GM12864 (cell line): ENCODE measurements at regions not wholly inside any gene's neighbourhood (a gene's known extent, or its start where the extent isn't known, plus 50 kb on each side); places are given as distances from the start of the nearest gene placed in this dataset.
"Not testable (repeated sequence)": the region's sequence is repeated elsewhere in the genome, so short reads cannot be mapped to it uniquely, and the experiment has no call there.

Experiments
- DNase-seq: peaks from one replicate; pipeline ENCODE4 v3.0.0-alpha.2; 2011; ENCODE audit warnings: low read depth
- H3K4me3 ChIP-seq: 2 replicates; pipeline ENCODE4 v1.5.1; 2011; ENCODE audit warnings: mild to moderate bottlenecking, low read depth, low read length, control low read depth
- TF ChIP-seq, protein P1 (sequence below): IDR thresholded peaks from 2 replicates; pipeline ENCODE4 v1.5.1; 2011; ENCODE audit warnings: low read depth, mild to moderate bottlenecking, moderate library complexity, low read length, control low read depth, inconsistent platforms; ENCODE audit errors: missing control alignments

- no peak for DNase-seq
- no peak overlapping the region for H3K4me3 ChIP-seq
- TF ChIP-seq, protein P1, sequence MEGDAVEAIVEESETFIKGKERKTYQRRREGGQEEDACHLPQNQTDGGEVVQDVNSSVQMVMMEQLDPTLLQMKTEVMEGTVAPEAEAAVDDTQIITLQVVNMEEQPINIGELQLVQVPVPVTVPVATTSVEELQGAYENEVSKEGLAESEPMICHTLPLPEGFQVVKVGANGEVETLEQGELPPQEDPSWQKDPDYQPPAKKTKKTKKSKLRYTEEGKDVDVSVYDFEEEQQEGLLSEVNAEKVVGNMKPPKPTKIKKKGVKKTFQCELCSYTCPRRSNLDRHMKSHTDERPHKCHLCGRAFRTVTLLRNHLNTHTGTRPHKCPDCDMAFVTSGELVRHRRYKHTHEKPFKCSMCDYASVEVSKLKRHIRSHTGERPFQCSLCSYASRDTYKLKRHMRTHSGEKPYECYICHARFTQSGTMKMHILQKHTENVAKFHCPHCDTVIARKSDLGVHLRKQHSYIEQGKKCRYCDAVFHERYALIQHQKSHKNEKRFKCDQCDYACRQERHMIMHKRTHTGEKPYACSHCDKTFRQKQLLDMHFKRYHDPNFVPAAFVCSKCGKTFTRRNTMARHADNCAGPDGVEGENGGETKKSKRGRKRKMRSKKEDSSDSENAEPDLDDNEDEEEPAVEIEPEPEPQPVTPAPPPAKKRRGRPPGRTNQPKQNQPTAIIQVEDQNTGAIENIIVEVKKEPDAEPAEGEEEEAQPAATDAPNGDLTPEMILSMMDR, result no peak
Observed at GRCh38 chr20:22523128-22523498, 61.3 kb downstream of the FOXA2 start.

GRCh38 chr20:22522701-22523100 lies 61.7 kb downstream of the FOXA2 start:
- H3K4me3 ChIP-seq, result no peak overlapping the region
- no peak for DNase-seq
- TF ChIP-seq, protein P1, result no peak

DNA sequence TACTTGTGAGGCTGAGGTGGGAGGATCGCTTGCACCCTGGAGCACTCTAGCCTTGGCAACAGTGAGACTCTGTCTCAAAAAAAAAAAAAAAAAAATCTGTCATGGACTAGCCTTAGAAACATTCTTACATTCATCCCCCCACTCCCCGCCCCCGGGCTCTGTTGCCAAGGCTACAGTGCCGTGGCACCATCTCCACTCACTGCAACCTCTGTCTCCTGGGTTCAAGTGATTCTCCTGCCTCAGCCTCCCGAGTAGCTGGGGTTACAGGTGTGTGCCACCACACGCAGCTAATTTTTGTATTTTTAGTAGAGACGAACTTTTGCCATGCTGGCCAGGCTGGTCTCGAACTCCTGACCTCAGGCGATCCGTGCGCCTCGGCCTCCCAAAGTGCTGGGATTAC lies 62.4 kb downstream of the FOXA2 start:
- not testable (repeated sequence) for H3K4me3 ChIP-seq, DNase-seq

DNA sequence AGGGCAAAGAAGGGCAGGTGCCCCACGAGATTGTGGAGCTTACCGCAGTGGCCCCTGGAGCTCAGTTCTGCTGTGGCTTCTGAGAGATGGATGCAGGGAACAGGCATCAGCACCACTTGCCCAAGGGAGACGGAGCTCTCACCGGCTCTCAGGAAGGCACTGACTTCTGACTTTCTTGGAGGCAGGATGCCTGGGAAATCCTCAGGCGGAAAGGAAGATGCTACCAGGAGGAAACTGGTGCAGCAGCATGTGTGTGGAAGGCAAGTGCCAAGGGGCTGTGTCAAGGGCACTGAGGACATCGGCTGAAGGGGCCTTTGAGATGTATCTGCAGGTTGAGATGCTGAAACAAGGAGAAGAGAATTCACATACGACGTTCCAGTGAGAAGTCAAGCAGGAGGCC lies 64.0 kb downstream of the FOXA2 start:
- no peak overlapping the region for H3K4me3 ChIP-seq
- TF ChIP-seq, protein P1, result no peak
- no peak for DNase-seq

DNA sequence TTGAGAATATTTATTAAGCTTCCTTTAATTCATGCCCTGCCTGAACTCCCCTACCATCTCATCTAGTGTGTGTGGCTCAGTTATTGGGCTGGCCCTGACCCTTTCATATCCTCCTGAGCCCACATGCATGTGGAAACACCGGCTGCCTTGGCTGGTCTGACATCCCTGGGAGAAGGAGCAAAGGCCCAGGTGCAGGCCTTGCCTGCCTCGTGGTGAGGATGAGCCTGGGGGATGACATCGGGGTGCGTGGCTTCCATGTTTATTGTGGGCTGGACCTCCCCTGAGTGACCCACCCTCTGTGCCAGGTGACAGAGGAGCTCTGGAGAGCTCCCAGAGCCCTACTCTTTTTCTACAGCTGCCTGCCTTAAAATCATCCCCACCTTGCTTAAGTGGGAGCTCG lies 69.1 kb downstream of the FOXA2 start:
- no peak for DNase-seq
- TF ChIP-seq, protein P1, result no peak
- no peak overlapping the region for H3K4me3 ChIP-seq

DNA sequence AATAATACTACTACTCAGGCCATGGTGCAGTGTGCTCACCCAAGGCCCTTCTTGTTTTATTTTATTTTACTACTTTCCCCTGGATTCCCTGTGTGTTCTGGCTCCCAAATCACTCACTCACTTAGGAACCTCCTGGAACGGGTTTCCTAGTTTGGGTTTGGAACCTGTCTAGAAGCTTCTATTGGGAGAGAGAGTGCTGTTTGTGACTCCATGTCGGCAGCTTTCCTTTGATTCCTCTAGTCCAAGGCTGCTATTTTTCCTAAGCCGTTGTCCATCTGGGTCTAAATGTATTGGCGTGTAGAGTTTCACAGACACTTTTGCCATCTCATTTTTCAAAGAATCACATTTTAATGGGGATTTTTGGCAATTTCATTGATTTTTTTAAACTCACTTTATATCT lies 70.8 kb downstream of the FOXA2 start:
- DNase-seq, result no peak

DNA sequence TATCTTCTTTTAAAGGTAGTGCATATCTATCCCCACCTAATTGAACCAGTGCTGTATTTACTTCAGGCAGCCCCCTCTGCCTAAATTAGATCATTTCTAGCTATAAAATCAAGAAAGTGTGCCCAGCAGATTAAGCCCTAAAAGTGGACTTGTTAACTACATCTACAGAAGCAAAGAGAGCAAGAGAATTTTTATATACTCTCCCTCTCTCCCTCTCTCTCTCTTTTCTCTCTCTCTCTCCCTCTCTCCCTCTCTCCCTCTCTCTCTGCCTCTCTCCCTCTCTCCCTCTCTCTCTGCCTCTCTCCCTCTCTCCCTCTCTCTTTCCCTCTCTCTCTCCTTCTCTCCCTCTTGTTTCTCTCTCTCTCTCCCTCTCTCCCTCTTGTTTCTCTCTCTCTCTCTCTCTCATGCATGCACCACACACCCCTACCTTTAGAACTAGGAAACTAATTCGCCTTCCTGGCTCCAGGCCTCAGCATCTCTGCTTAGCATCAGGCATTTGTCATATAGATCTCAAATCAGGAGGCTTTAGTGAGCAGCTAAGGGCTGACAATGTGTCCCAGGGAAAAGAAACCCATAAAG lies 71.4 kb downstream of the FOXA2 start:
- H3K4me3 ChIP-seq, result no peak overlapping the region
- DNase-seq, result no peak
- TF ChIP-seq, protein P1, result no peak

More for the DNA sequence above, 70.8 kb downstream of the FOXA2 start:
- TF ChIP-seq, protein P1, result no peak
- H3K4me3 ChIP-seq, result no peak overlapping the region
